K562 (cell line): ENCODE measurements at regions not wholly inside any gene's neighbourhood (a gene's known extent, or its start where the extent isn't known, plus 50 kb on each side); places are given as distances from the start of the nearest gene placed in this dataset.

Experiments
- ATAC-seq: fragments of 200-7000 bp; cut with Tn5 transposase; 3 replicates; pipeline ENCODE4 v1.9.1; 2020; ENCODE audit warnings: moderate library complexity
- BruUV-seq: library from RNA; stranded (reverse); fragments of 400-500 nt; replicated peaks from 2 replicates; lab custom pipeline; 2021; lab: Mats Ljungman, UMichigan
- CTCF ChIA-PET: fragments of 300-600 bp; formaldehyde crosslinking; extraction: SDS; loops from one replicate; lab custom pipeline; 2021; ENCODE audit warnings: low intra/inter-chr PET ratio; lab: Yijun Ruan, JAX
- POLR2A ChIA-PET: fragments of 300-600, 350-650 bp; sonication (Branson Sonifier 250); formaldehyde crosslinking; extraction: SDS; loops from one replicate; lab custom pipeline; 2021; ENCODE audit warnings: antibody characterized with exemption, inconsistent platforms; lab: Yijun Ruan, JAX
- DNase-seq, 4 experiments: peaks; one replicate each; pipeline versions ENCODE4 v3.0.0 to v3.0.0-alpha.2; 2011 to 2018; ENCODE audit warnings: low spot score in 3 of 4, mixed read lengths in 3 of 4; ENCODE audit errors: extremely low read depth in 1 of 4
- FAIRE-seq: peaks from 2 replicates; lab custom pipeline; 2011; peaks lifted over from hg19 to GRCh38; lab: Jason Lieb, UNC
- H2AFZ ChIP-seq: 2 replicates; pipeline ENCODE4 v1.6.0; 2011; ENCODE audit warnings: low read depth, low read length, control low read depth, inconsistent platforms
- H3K27ac ChIP-seq: fragments of 200-600 bp; 3 replicates; pipeline ENCODE4 v1.8.0; 2011; ENCODE audit warnings: low read depth, mild to moderate bottlenecking, control low read depth, inconsistent platforms, low read length, moderate library complexity, mixed read lengths; ENCODE audit errors: extremely low read depth
- H3K27me3 ChIP-seq, 2 experiments: fragments of 300-600 bp in 1 of 2; 2 replicates in 1 of 2; 3 replicates in 1 of 2; pipeline versions ENCODE4 v1.6.0 to v1.8.0; 2011; ENCODE audit warnings: inconsistent platforms in 2 of 2, low read length in 2 of 2, mild to moderate bottlenecking in 1 of 2, mixed read lengths in 1 of 2, moderate library complexity in 1 of 2; ENCODE audit not compliant: control insufficient read depth in 2 of 2, insufficient read depth in 2 of 2
- H3K36me3 ChIP-seq: fragments of 300-600 bp; 3 replicates; pipeline ENCODE4 v1.8.0; 2011; ENCODE audit warnings: mild to moderate bottlenecking, low read length, inconsistent platforms; ENCODE audit not compliant: control insufficient read depth, insufficient read depth
- H3K4me1 ChIP-seq, 2 experiments: fragments of 200-600 bp in 1 of 2; replicated peaks in 1 of 2; 2 replicates in 1 of 2; 3 replicates in 1 of 2; pipeline versions ENCODE4 v1.5.1 to v1.8.0; 2011; ENCODE audit warnings: inconsistent platforms in 2 of 2, low read length in 2 of 2, mild to moderate bottlenecking in 1 of 2, mixed read lengths in 1 of 2, moderate library complexity in 1 of 2; ENCODE audit not compliant: control insufficient read depth in 2 of 2, insufficient read depth in 2 of 2
- H3K4me2 ChIP-seq: 2 replicates; pipeline ENCODE4 v1.6.1; 2011; ENCODE audit warnings: low read length, control low read depth, inconsistent platforms, mixed read lengths; ENCODE audit not compliant: insufficient read depth
- H3K4me3 ChIP-seq: fragments of 200-600 bp; sonication (generic), shearing (Covaris generic); 2 replicates; pipeline ENCODE4 v1.5.1; 2016; ENCODE audit warnings: control low read depth, inconsistent platforms
- H3K79me2 ChIP-seq: fragments of 200-600 bp; 3 replicates; pipeline ENCODE4 v1.8.0; 2011; ENCODE audit warnings: low read length, inconsistent platforms; ENCODE audit not compliant: control insufficient read depth, insufficient read depth
- H3K9ac ChIP-seq, 2 experiments: 2 replicates each; pipeline versions ENCODE4 v1.6.0 to v1.6.1; 2011; ENCODE audit warnings: low read depth in 2 of 2, low read length in 2 of 2, control low read depth in 1 of 2, inconsistent platforms in 1 of 2, mild to moderate bottlenecking in 1 of 2, mixed read lengths in 1 of 2; ENCODE audit not compliant: insufficient read depth in 1 of 2
- H3K9me1 ChIP-seq: one replicate; pipeline ENCODE4 v1.6.0; 2011; ENCODE audit warnings: inconsistent platforms, mild to moderate bottlenecking, low read length, moderate library complexity; ENCODE audit not compliant: control insufficient read depth, insufficient read depth
- H3K9me3 ChIP-seq: replicated peaks from 2 replicates; pipeline ENCODE4 v1.5.1; 2011; ENCODE audit warnings: low read depth, low read length, inconsistent platforms; ENCODE audit not compliant: control insufficient read depth, insufficient read depth
- H4K20me1 ChIP-seq: replicated peaks from 2 replicates; pipeline ENCODE4 v1.6.1; 2011; ENCODE audit warnings: low read length, inconsistent platforms, mixed read lengths; ENCODE audit not compliant: control insufficient read depth, insufficient read depth
- CBFB ChIP-seq: sonication (generic); formaldehyde crosslinking; IDR thresholded peaks from 2 replicates; pipeline ENCODE4 v1.4.0; 2020; ENCODE audit warnings: mild to moderate bottlenecking, missing genetic modification reagents
- CGGBP1 ChIP-seq: fragments of 250-450 bp; sonication (Bioruptor Pico); IDR thresholded peaks from 2 replicates; pipeline ENCODE4 v1.9.0; 2021; ENCODE audit warnings: mild to moderate bottlenecking
- EWSR1 ChIP-seq: fragments of 450-650 bp; IDR thresholded peaks from 2 replicates; pipeline ENCODE4 v1.6.1; 2018; ENCODE audit warnings: borderline replicate concordance, mild to moderate bottlenecking, low read depth, moderate library complexity; ENCODE audit not compliant: partially characterized antibody
- HDAC1 ChIP-seq, 2 experiments: fragments of 450-650 bp; IDR thresholded peaks; 2 replicates each; pipeline ENCODE4 v1.6.1; 2016 to 2017; ENCODE audit warnings: inconsistent platforms in 1 of 2, mild to moderate bottlenecking in 1 of 2, moderate library complexity in 1 of 2
- HOXB6 ChIP-seq: fragments of 250-450 bp; sonication (Bioruptor Pico); IDR thresholded peaks from 2 replicates; pipeline ENCODE4 v1.5.1; 2022; ENCODE audit warnings: mild to moderate bottlenecking, borderline replicate concordance
- MAFF ChIP-seq: IDR thresholded peaks from 2 replicates; pipeline ENCODE4 v1.6.1; 2012; ENCODE audit warnings: low read length, improper control_type of control experiment
- MTF1 ChIP-seq: fragments of 250-450 bp; sonication (Bioruptor Pico); IDR thresholded peaks from 2 replicates; pipeline ENCODE4 v1.9.0; 2021; ENCODE audit warnings: moderate library complexity, mild to moderate bottlenecking, inconsistent platforms, borderline replicate concordance
- NCOA2 ChIP-seq, 2 experiments: fragments of 450-650 bp; IDR thresholded peaks; 2 replicates each; pipeline ENCODE4 v1.6.1; 2018; ENCODE audit warnings: mild to moderate bottlenecking in 2 of 2, moderate library complexity in 1 of 2; ENCODE audit not compliant: partially characterized antibody in 2 of 2
- NEUROD1 ChIP-seq: fragments of 150-350 bp; IDR thresholded peaks from 2 replicates; pipeline ENCODE4 v1.6.1; 2014; ENCODE audit warnings: borderline replicate concordance, low read length, low read depth; ENCODE audit not compliant: partially characterized antibody
- NRF1 ChIP-seq, 2 experiments: fragments of 450-650 bp; IDR thresholded peaks in 1 of 2; conservative IDR thresholded peaks in 1 of 2; 2 replicates each; pipeline ENCODE4 v1.6.1; 2014; ENCODE audit warnings: mild to moderate bottlenecking in 2 of 2
- RBBP5 ChIP-seq: fragments of 200-600 bp; sonication (generic); IDR thresholded peaks from 2 replicates; pipeline ENCODE4 v1.6.1; 2012; ENCODE audit warnings: borderline replicate concordance, mild to moderate bottlenecking, low read length, control low read depth, inconsistent platforms; ENCODE audit not compliant: insufficient read depth, poor library complexity, severe bottlenecking
- SMARCC2 ChIP-seq: fragments of 450-650 bp; IDR thresholded peaks from 2 replicates; pipeline ENCODE4 v1.6.1; 2017; ENCODE audit warnings: antibody characterized with exemption, moderate library complexity, mild to moderate bottlenecking, low read depth
- VEZF1 ChIP-seq: fragments of 200-800 bp; sonication (Bioruptor generic); IDR thresholded peaks from 2 replicates; pipeline ENCODE4 v1.6.1; 2017; ENCODE audit warnings: missing genetic modification characterization, missing compliant biosample characterization
- ZBTB7A ChIP-seq: IDR thresholded peaks from 2 replicates; pipeline ENCODE4 v1.6.1; 2011; ENCODE audit warnings: low read depth, mild to moderate bottlenecking, low read length, moderate library complexity, borderline replicate concordance; ENCODE audit not compliant: control insufficient read depth
- ZNF316 ChIP-seq: fragments of 450-650 bp; IDR thresholded peaks from 2 replicates; pipeline ENCODE4 v1.6.1; 2016
- ZNF764 ChIP-seq: fragments of 250-450 bp; sonication (Bioruptor Pico); IDR thresholded peaks from 2 replicates; pipeline ENCODE4 v1.4.0; 2020; ENCODE audit warnings: low read depth, mild to moderate bottlenecking, moderate library complexity
- in situ Hi-C: fragments of 300-500 bp; cut with MboI; formaldehyde crosslinking; loops from 4 replicates; pipeline ENCODE4 v1.15.0; 2018; ENCODE audit warnings: inconsistent platforms, mixed read lengths
- intact Hi-C: fragments of 100-400 bp; cut with micrococcal nuclease; formaldehyde crosslinking; loops from 2 replicates; pipeline ENCODE4 v1.14.2; 2022
- TF ChIP-seq, protein P1 (sequence below), 2 experiments: IDR thresholded peaks in 1 of 2; conservative IDR thresholded peaks in 1 of 2; 2 replicates each; pipeline ENCODE4 v1.6.1; 2016; ENCODE audit warnings: low read depth in 2 of 2, mild to moderate bottlenecking in 1 of 2, missing compliant biosample characterization in 1 of 2, missing genetic modification characterization in 1 of 2, moderate library complexity in 1 of 2

DNA sequence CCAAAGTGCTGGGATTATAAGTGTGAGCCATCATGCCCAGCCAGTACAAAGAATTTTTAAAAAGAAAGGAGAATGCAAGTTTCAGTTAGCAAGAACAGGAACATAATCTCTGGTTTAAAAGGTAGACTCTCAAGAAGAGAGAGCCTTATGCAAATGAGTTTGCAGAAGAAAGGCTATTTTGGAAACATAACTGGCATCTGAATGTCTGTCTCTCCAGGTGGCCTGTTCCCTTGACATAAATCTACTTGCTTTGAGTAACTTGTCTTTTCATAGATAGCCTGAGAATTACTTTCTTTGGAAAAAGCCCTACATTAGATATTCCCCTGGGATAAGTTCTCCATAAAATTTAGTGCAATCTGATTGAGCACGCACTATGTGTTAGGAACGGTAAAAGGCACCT lies 109.6 kb downstream of the ICOS start (continued):
- TF ChIP-seq, protein P1, sequence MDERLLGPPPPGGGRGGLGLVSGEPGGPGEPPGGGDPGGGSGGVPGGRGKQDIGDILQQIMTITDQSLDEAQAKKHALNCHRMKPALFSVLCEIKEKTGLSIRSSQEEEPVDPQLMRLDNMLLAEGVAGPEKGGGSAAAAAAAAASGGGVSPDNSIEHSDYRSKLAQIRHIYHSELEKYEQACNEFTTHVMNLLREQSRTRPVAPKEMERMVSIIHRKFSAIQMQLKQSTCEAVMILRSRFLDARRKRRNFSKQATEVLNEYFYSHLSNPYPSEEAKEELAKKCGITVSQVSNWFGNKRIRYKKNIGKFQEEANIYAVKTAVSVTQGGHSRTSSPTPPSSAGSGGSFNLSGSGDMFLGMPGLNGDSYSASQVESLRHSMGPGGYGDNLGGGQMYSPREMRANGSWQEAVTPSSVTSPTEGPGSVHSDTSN (CRISPR knock-in tag; IDR thresholded peaks at IDR 0.05; ENCODE audit: low read depth) = no peak
- TF ChIP-seq, protein P1 (tag; conservative IDR thresholded peaks at IDR 0.05; ENCODE audit: low read depth) = no peak
- TF ChIP-seq HOXB6 = no peak
- no peak for TF ChIP-seq NEUROD1
- no peak for TF ChIP-seq CGGBP1 (CRISPR knock-in tag)

- in situ Hi-C loops = no loop called here
- ATAC-seq = no peak
- Histone ChIP-seq H3K9me3 (no peaks in the 10 kb centered on the region), H3K4me1 (no peaks in the 10 kb centered on the region), H3K79me2 (no peaks in the 10 kb centered on the region), H3K9me1 (no peaks in the 10 kb centered on the region), H2AFZ (no peak overlapping the region), H3K9ac (no peak overlapping the region), H3K36me3 (no peaks in the 10 kb centered on the region), H3K27ac (no peak overlapping the region), H3K27me3 (no peaks in the 10 kb centered on the region; a peak in 1 of 5 replicates), H3K4me3 (no peak overlapping the region), H4K20me1 (no peaks in the 10 kb centered on the region), H3K4me2 (no peak overlapping the region)
- no peak for DNase-seq
- POLR2A ChIA-PET = no interaction called here
- FAIRE-seq = no peak
- intact Hi-C loops = no loop called here
- BruUV-seq = no TSS peak
- CTCF ChIA-PET = no interaction called here
- no peak for TF ChIP-seq EWSR1
- TF ChIP-seq ZBTB7A = no peak
- no peak for TF ChIP-seq VEZF1 (CRISPR knock-in tag)
- TF ChIP-seq NCOA2 (IDR thresholded peaks at IDR 0.05; ENCODE audit: partially characterized antibody in 2 of 2) = no peak
- peak; percentile 32; the same call in 1 of the 2 replicates for TF ChIP-seq ZNF316
- TF ChIP-seq MAFF = 0 out of 2 replicates have a peak, but pooled peaks have one; percentile 9
- no peak for TF ChIP-seq RBBP5
- no peak for TF ChIP-seq ZNF764 (CRISPR knock-in tag)
- no peak for TF ChIP-seq NRF1 (conservative IDR thresholded peaks at IDR 0.05 in 1 of 2, IDR thresholded peaks at IDR 0.05 in 1 of 2)
- TF ChIP-seq SMARCC2 = no peak
- TF ChIP-seq HDAC1 (IDR thresholded peaks at IDR 0.05) = no peak
- TF ChIP-seq MTF1 = no peak
- TF ChIP-seq CBFB (CRISPR knock-in tag) = no peak
Measured at GRCh38 chr2:204049635-204050034, 113.1 kb downstream of the ICOS start.
